ENCODE measurements at regions not wholly inside any gene's neighbourhood (a gene's known extent, or its start where the extent isn't known, plus 50 kb on each side); places are given as distances from the start of the nearest gene placed in this dataset.
"Not testable (repeated sequence)": the region's sequence is repeated elsewhere in the genome, so short reads cannot be mapped to it uniquely, and the experiment has no call there.

GRCh38 chr11:23320131-23320530, 459.9 kb upstream of the CCDC179 start:
- no peak overlapping the region for H3K27ac ChIP-seq (ENCODE audit: low read length)
- H3K4me3 ChIP-seq (ENCODE audit: low read length): no peak overlapping the region

GRCh38 chr11:23335586-23335985, 475.3 kb upstream of the CCDC179 start:
- WGBS (ENCODE audit: insufficient coverage, low lambda C conversion rate): 100% methylated on average over 1 of the region's 6 CpGs

More at GRCh38 chr11:23320131-23320530, 459.9 kb upstream of the CCDC179 start:
- Histone ChIP-seq H3K27me3 (ENCODE audit: control insufficient read depth, insufficient read depth, low read length) (no peaks in the 10 kb centered on the region), H3K9me3 (ENCODE audit: control insufficient read depth, low read depth, low read length) (no peaks in the 10 kb centered on the region), H3K4me1 (ENCODE audit: control insufficient read depth, insufficient read depth, low read length) (no peaks in the 10 kb centered on the region), H3K36me3 (ENCODE audit: control insufficient read depth, insufficient read depth, low read length) (no peaks in the 10 kb centered on the region)
- no peak for DNase-seq

GRCh38 chr11:23336961-23337360, 476.7 kb upstream of the CCDC179 start:
- H3K36me3 ChIP-seq (ENCODE audit: control insufficient read depth, insufficient read depth, low read length): no peaks in the 10 kb centered on the region
- no peak for DNase-seq
- no CpG with 5 or more reads among the region's 2 CpGs for WGBS (ENCODE audit: insufficient coverage, low lambda C conversion rate)
- no peak overlapping the region for H3K4me3 ChIP-seq (ENCODE audit: low read length)
- no peaks in the 10 kb centered on the region for H3K27me3 ChIP-seq (ENCODE audit: control insufficient read depth, insufficient read depth, low read length)
- no peaks in the 10 kb centered on the region for H3K9me3 ChIP-seq (ENCODE audit: control insufficient read depth, low read depth, low read length)
- H3K4me1 ChIP-seq (ENCODE audit: control insufficient read depth, insufficient read depth, low read length): no peaks in the 10 kb centered on the region
- H3K27ac ChIP-seq (ENCODE audit: low read length): no peak overlapping the region

More at GRCh38 chr11:23335586-23335985, 475.3 kb upstream of the CCDC179 start:
- not testable (repeated sequence) for H3K27ac ChIP-seq (ENCODE audit: low read length); H3K9me3 ChIP-seq (ENCODE audit: control insufficient read depth, low read depth, low read length); H3K4me1 ChIP-seq (ENCODE audit: control insufficient read depth, insufficient read depth, low read length); H3K27me3 ChIP-seq (ENCODE audit: control insufficient read depth, insufficient read depth, low read length); DNase-seq; H3K36me3 ChIP-seq (ENCODE audit: control insufficient read depth, insufficient read depth, low read length); H3K4me3 ChIP-seq (ENCODE audit: low read length)

GRCh38 chr11:23353611-23354010, 493.3 kb upstream of the CCDC179 start:
- no peak overlapping the region for H3K4me3 ChIP-seq (ENCODE audit: low read length)
- WGBS (ENCODE audit: insufficient coverage, low lambda C conversion rate): 90% methylated on average over 2 of the region's 2 CpGs
- H3K4me1 ChIP-seq (ENCODE audit: control insufficient read depth, insufficient read depth, low read length): peaks cover 4% of the 10 kb centered on the region
- H3K27ac ChIP-seq (ENCODE audit: low read length): no peak overlapping the region
- no peaks in the 10 kb centered on the region for H3K27me3 ChIP-seq (ENCODE audit: control insufficient read depth, insufficient read depth, low read length)
- no peak for DNase-seq
- H3K9me3 ChIP-seq (ENCODE audit: control insufficient read depth, low read depth, low read length): peaks cover 3% of the 10 kb centered on the region
- no peaks in the 10 kb centered on the region for H3K36me3 ChIP-seq (ENCODE audit: control insufficient read depth, insufficient read depth, low read length)

- DNase-seq: peak; percentile 76 to 88
- no peaks in the 10 kb centered on the region for H3K27me3 ChIP-seq (ENCODE audit: control insufficient read depth, insufficient read depth, low read length)
- H3K27ac ChIP-seq (ENCODE audit: low read length): peak overlapping the region; percentile 84
- H3K4me1 ChIP-seq (ENCODE audit: control insufficient read depth, insufficient read depth, low read length): peaks cover 12% of the 10 kb centered on the region
- no peaks in the 10 kb centered on the region for H3K36me3 ChIP-seq (ENCODE audit: control insufficient read depth, insufficient read depth, low read length)
- H3K4me3 ChIP-seq (ENCODE audit: low read length): no peak overlapping the region
- H3K9me3 ChIP-seq (ENCODE audit: control insufficient read depth, low read depth, low read length): peaks cover 3% of the 10 kb centered on the region
These were observed 499.0 kb upstream of the CCDC179 start for GRCh38 chr11:23359297-23359696.

- Histone ChIP-seq H3K9me3 (ENCODE audit: control insufficient read depth, low read depth, low read length) (no peaks in the 10 kb centered on the region), H3K36me3 (ENCODE audit: control insufficient read depth, insufficient read depth, low read length) (no peaks in the 10 kb centered on the region), H3K4me3 (ENCODE audit: low read length) (no peak overlapping the region), H3K27me3 (ENCODE audit: control insufficient read depth, insufficient read depth, low read length) (no peaks in the 10 kb centered on the region), H3K27ac (ENCODE audit: low read length) (no peak overlapping the region), H3K4me1 (ENCODE audit: control insufficient read depth, insufficient read depth, low read length) (peaks cover 6% of the 10 kb centered on the region)
- 100% methylated on average over 1 of the region's 3 CpGs for WGBS (ENCODE audit: insufficient coverage, low lambda C conversion rate)
- no peak for DNase-seq
These were observed 503.8 kb upstream of the CCDC179 start for GRCh38 chr11:23364076-23364475.

GRCh38 chr11:23370580-23371275, 510.5 kb upstream of the CCDC179 start:
- no CpG with 5 or more reads among the region's 3 CpGs for WGBS (ENCODE audit: insufficient coverage, low lambda C conversion rate)
- H3K4me1 ChIP-seq (ENCODE audit: control insufficient read depth, insufficient read depth, low read length): no peaks in the 10 kb centered on the region
- peak overlapping the region; percentile 35 for H3K27ac ChIP-seq (ENCODE audit: low read length)
- peak; percentile 21 to 35 for DNase-seq
- no peaks in the 10 kb centered on the region for H3K36me3 ChIP-seq (ENCODE audit: control insufficient read depth, insufficient read depth, low read length)
- H3K9me3 ChIP-seq (ENCODE audit: control insufficient read depth, low read depth, low read length): no peaks in the 10 kb centered on the region
- H3K27me3 ChIP-seq (ENCODE audit: control insufficient read depth, insufficient read depth, low read length): no peaks in the 10 kb centered on the region
- H3K4me3 ChIP-seq (ENCODE audit: low read length): no peak overlapping the region

- Histone ChIP-seq H3K9me3 (ENCODE audit: control insufficient read depth, low read depth, low read length) (no peaks in the 10 kb centered on the region), H3K27me3 (ENCODE audit: control insufficient read depth, insufficient read depth, low read length) (no peaks in the 10 kb centered on the region), H3K4me1 (ENCODE audit: control insufficient read depth, insufficient read depth, low read length) (no peaks in the 10 kb centered on the region), H3K36me3 (ENCODE audit: control insufficient read depth, insufficient read depth, low read length) (no peaks in the 10 kb centered on the region), H3K4me3 (ENCODE audit: low read length) (no peak overlapping the region), H3K27ac (ENCODE audit: low read length) (no peak overlapping the region)
- no peak for DNase-seq
These were observed 517.6 kb upstream of the CCDC179 start for GRCh38 chr11:23377909-23378308.

- 100% methylated on average over 1 of the region's 2 CpGs for WGBS (ENCODE audit: insufficient coverage, low lambda C conversion rate)
- Histone ChIP-seq H3K27ac (ENCODE audit: low read length) (no peak overlapping the region), H3K36me3 (ENCODE audit: control insufficient read depth, insufficient read depth, low read length) (no peaks in the 10 kb centered on the region)
These were observed 530.8 kb upstream of the CCDC179 start for GRCh38 chr11:23391031-23391430.

GRCh38 chr11:23398052-23398451, 537.8 kb upstream of the CCDC179 start:
- no peaks in the 10 kb centered on the region for H3K4me1 ChIP-seq (ENCODE audit: control insufficient read depth, insufficient read depth, low read length)
- no peak overlapping the region for H3K27ac ChIP-seq (ENCODE audit: low read length)
- no peaks in the 10 kb centered on the region for H3K27me3 ChIP-seq (ENCODE audit: control insufficient read depth, insufficient read depth, low read length)
- WGBS (ENCODE audit: insufficient coverage, low lambda C conversion rate): no CpG with 5 or more reads among the region's 2 CpGs
- no peaks in the 10 kb centered on the region for H3K36me3 ChIP-seq (ENCODE audit: control insufficient read depth, insufficient read depth, low read length)
- H3K9me3 ChIP-seq (ENCODE audit: control insufficient read depth, low read depth, low read length): no peaks in the 10 kb centered on the region
- H3K4me3 ChIP-seq (ENCODE audit: low read length): no peak overlapping the region
- DNase-seq: no peak

More at GRCh38 chr11:23391031-23391430, 530.8 kb upstream of the CCDC179 start:
- Histone ChIP-seq H3K27me3 (ENCODE audit: control insufficient read depth, insufficient read depth, low read length) (no peaks in the 10 kb centered on the region), H3K4me3 (ENCODE audit: low read length) (no peak overlapping the region), H3K4me1 (ENCODE audit: control insufficient read depth, insufficient read depth, low read length) (no peaks in the 10 kb centered on the region), H3K9me3 (ENCODE audit: control insufficient read depth, low read depth, low read length) (no peaks in the 10 kb centered on the region)
- no peak for DNase-seq

- Histone ChIP-seq H3K4me3 (ENCODE audit: low read length) (no peak overlapping the region), H3K27ac (ENCODE audit: low read length) (no peak overlapping the region), H3K27me3 (ENCODE audit: control insufficient read depth, insufficient read depth, low read length) (no peaks in the 10 kb centered on the region), H3K4me1 (ENCODE audit: control insufficient read depth, insufficient read depth, low read length) (no peaks in the 10 kb centered on the region), H3K36me3 (ENCODE audit: control insufficient read depth, insufficient read depth, low read length) (no peaks in the 10 kb centered on the region), H3K9me3 (ENCODE audit: control insufficient read depth, low read depth, low read length) (peaks cover 16% of the 10 kb centered on the region)
- no peak for DNase-seq
- no CpG with 5 or more reads among the region's 25 CpGs for WGBS (ENCODE audit: insufficient coverage, low lambda C conversion rate)
These were observed 539.7 kb upstream of the CCDC179 start for GRCh38 chr11:23399995-23400394.
